ENCODE measurements at regions not wholly inside any gene's neighbourhood (a gene's known extent, or its start where the extent isn't known, plus 50 kb on each side); places are given as distances from the start of the nearest gene placed in this dataset.

GRCh38 chr4:56186808-56187523 is 200.3 kb downstream of the AASDH start:
- TF ChIP-seq POLR2A (IDR thresholded peaks at IDR 0.05): no peak
- TF ChIP-seq, protein P1, sequence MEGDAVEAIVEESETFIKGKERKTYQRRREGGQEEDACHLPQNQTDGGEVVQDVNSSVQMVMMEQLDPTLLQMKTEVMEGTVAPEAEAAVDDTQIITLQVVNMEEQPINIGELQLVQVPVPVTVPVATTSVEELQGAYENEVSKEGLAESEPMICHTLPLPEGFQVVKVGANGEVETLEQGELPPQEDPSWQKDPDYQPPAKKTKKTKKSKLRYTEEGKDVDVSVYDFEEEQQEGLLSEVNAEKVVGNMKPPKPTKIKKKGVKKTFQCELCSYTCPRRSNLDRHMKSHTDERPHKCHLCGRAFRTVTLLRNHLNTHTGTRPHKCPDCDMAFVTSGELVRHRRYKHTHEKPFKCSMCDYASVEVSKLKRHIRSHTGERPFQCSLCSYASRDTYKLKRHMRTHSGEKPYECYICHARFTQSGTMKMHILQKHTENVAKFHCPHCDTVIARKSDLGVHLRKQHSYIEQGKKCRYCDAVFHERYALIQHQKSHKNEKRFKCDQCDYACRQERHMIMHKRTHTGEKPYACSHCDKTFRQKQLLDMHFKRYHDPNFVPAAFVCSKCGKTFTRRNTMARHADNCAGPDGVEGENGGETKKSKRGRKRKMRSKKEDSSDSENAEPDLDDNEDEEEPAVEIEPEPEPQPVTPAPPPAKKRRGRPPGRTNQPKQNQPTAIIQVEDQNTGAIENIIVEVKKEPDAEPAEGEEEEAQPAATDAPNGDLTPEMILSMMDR (IDR thresholded peaks at IDR 0.05): no peak

Data from uterus (tissue), 2 donors.